IMR-90 (cell line): ENCODE measurements at regions not wholly inside any gene's neighbourhood (a gene's known extent, or its start where the extent isn't known, plus 50 kb on each side); places are given as distances from the start of the nearest gene placed in this dataset.

Experiments
- ATAC-seq: fragments of 200-7000 bp; cut with Tn5 transposase; 2 replicates; pipeline ENCODE4 v1.9.1; 2020; ENCODE audit warnings: low read depth, mild to moderate bottlenecking, moderate library complexity
- BruUV-seq: library from RNA; stranded (reverse); fragments of 400-500 nt; replicated peaks from 2 replicates; lab custom pipeline; 2021; lab: Mats Ljungman, UMichigan
- CTCF ChIA-PET: fragments of 300-600 bp; formaldehyde crosslinking; extraction: SDS; loops from one replicate; lab custom pipeline; 2021; ENCODE audit warnings: antibody characterized with exemption; lab: Yijun Ruan, JAX
- POLR2A ChIA-PET: fragments of 300-600 bp; sonication (Branson Sonifier 250); formaldehyde crosslinking; loops from one replicate; lab custom pipeline; 2022; ENCODE audit warnings: antibody characterized with exemption; ENCODE audit not compliant: unreplicated experiment; lab: Charles Lee
- DNase-seq: peaks from one replicate; pipeline ENCODE4 v3.0.0; 2013
- H2AFZ ChIP-seq: replicated peaks from 2 replicates; pipeline ENCODE3; 2013; ENCODE audit warnings: low read length, mild to moderate bottlenecking; ENCODE audit not compliant: poor library complexity
- H2AK5ac ChIP-seq: 2 replicates; pipeline ENCODE4 v1.6.1; 2013; ENCODE audit warnings: low read depth, low read length, inconsistent platforms
- H2AK9ac ChIP-seq: replicated peaks from 2 replicates; pipeline ENCODE3; 2013; ENCODE audit warnings: mild to moderate bottlenecking, low read depth, low read length, moderate library complexity; ENCODE audit not compliant: poor library complexity
- H2BK120ac ChIP-seq: 2 replicates; pipeline ENCODE4 v1.6.1; 2013; ENCODE audit warnings: low read depth, low read length, inconsistent platforms
- H2BK15ac ChIP-seq: 3 replicates; pipeline ENCODE4 v1.6.1; 2013; ENCODE audit warnings: low read depth, low read length, inconsistent platforms
- H2BK20ac ChIP-seq: 2 replicates; pipeline ENCODE4 v1.6.1; 2013; ENCODE audit warnings: low read depth, mild to moderate bottlenecking, inconsistent platforms, low read length, moderate library complexity
- H2BK5ac ChIP-seq: 2 replicates; pipeline ENCODE4 v1.6.1; 2013; ENCODE audit warnings: mild to moderate bottlenecking, low read depth, low read length, inconsistent platforms; ENCODE audit not compliant: poor library complexity, severe bottlenecking
- H3K14ac ChIP-seq: replicated peaks from 2 replicates; pipeline ENCODE4 v1.6.1; 2013; ENCODE audit warnings: low read depth, low read length, inconsistent platforms
- H3K18ac ChIP-seq: 2 replicates; pipeline ENCODE4 v1.6.1; 2013; ENCODE audit warnings: low read depth, low read length, control low read depth
- H3K23ac ChIP-seq: 2 replicates; pipeline ENCODE4 v1.6.1; 2013; ENCODE audit warnings: low read depth, low read length, inconsistent platforms
- H3K27ac ChIP-seq: 2 replicates; pipeline ENCODE4 v1.5.1; 2013; ENCODE audit warnings: mild to moderate bottlenecking, control low read depth, low read length; ENCODE audit not compliant: insufficient read depth
- H3K27me3 ChIP-seq: 2 replicates; pipeline ENCODE4 v1.6.1; 2013; ENCODE audit warnings: low read length; ENCODE audit not compliant: control insufficient read depth, insufficient read depth
- H3K36me3 ChIP-seq: 2 replicates; pipeline ENCODE4 v1.6.1; 2013; ENCODE audit warnings: low read length, mixed read lengths; ENCODE audit not compliant: control insufficient read depth, insufficient read depth
- H3K4ac ChIP-seq: 2 replicates; pipeline ENCODE4 v1.6.1; 2013; ENCODE audit warnings: low read depth, low read length, inconsistent platforms
- H3K4me1 ChIP-seq: 2 replicates; pipeline ENCODE4 v1.6.1; 2013; ENCODE audit warnings: low read length, mixed read lengths; ENCODE audit not compliant: control insufficient read depth, insufficient read depth
- H3K4me2 ChIP-seq: 2 replicates; pipeline ENCODE4 v1.6.1; 2013; ENCODE audit warnings: low read depth, mild to moderate bottlenecking, control low read depth, low read length, moderate library complexity
- H3K4me3 ChIP-seq: 2 replicates; pipeline ENCODE4 v1.5.1; 2013; ENCODE audit warnings: low read depth, mild to moderate bottlenecking, control low read depth, low read length, moderate library complexity; ENCODE audit not compliant: insufficient read depth
- H3K56ac ChIP-seq: 2 replicates; pipeline ENCODE4 v1.6.1; 2013; ENCODE audit warnings: low read length, inconsistent platforms; ENCODE audit not compliant: insufficient read depth; ENCODE audit errors: extremely low read depth
- H3K79me1 ChIP-seq, 2 experiments: 2 replicates each; pipeline ENCODE4 v1.6.1; 2013; ENCODE audit warnings: low read length in 2 of 2, inconsistent platforms in 1 of 2, low read depth in 1 of 2
- H3K9ac ChIP-seq: 2 replicates; pipeline ENCODE4 v1.6.1; 2013; ENCODE audit warnings: low read depth, low read length, control low read depth
- H3K9me1 ChIP-seq: 2 replicates; pipeline ENCODE4 v1.6.1; 2013; ENCODE audit warnings: low read length, inconsistent platforms; ENCODE audit not compliant: insufficient read depth
- H3K9me3 ChIP-seq: 2 replicates; pipeline ENCODE4 v1.6.1; 2013; ENCODE audit warnings: low read length; ENCODE audit not compliant: control insufficient read depth, insufficient read depth
- H4K20me1 ChIP-seq: 2 replicates; pipeline ENCODE4 v1.6.1; 2013; ENCODE audit warnings: low read length, inconsistent platforms; ENCODE audit not compliant: insufficient read depth
- H4K5ac ChIP-seq: 2 replicates; pipeline ENCODE4 v1.6.1; 2013; ENCODE audit warnings: mild to moderate bottlenecking, low read depth, low read length, control low read depth
- H4K8ac ChIP-seq, 2 experiments: 2 replicates each; pipeline ENCODE4 v1.6.1; 2013; ENCODE audit warnings: low read depth in 2 of 2, low read length in 2 of 2, control low read depth in 1 of 2, inconsistent platforms in 1 of 2
- H4K91ac ChIP-seq: 2 replicates; pipeline ENCODE4 v1.6.1; 2013; ENCODE audit warnings: low read depth, low read length, inconsistent platforms; ENCODE audit not compliant: insufficient read depth
- BHLHE40 ChIP-seq: fragments of 150-350 bp; IDR thresholded peaks from 2 replicates; pipeline ENCODE4 v1.6.1; 2016; ENCODE audit warnings: mild to moderate bottlenecking, low read depth, low read length
- CEBPB ChIP-seq: IDR thresholded peaks from 2 replicates; pipeline ENCODE4 v1.6.1; 2012; ENCODE audit warnings: low read depth, low read length, improper control_type of control experiment
- CHD1 ChIP-seq: IDR thresholded peaks from 2 replicates; pipeline ENCODE4 v1.6.1; 2012; ENCODE audit warnings: low read depth, low read length, improper control_type of control experiment
- FOS ChIP-seq: fragments of 150-350 bp; IDR thresholded peaks from 2 replicates; pipeline ENCODE4 v1.6.1; 2016; ENCODE audit warnings: low read depth, low read length
- MAFK ChIP-seq: IDR thresholded peaks from 2 replicates; pipeline ENCODE4 v1.6.1; 2012; ENCODE audit warnings: low read depth, low read length, improper control_type of control experiment
- MAZ ChIP-seq: IDR thresholded peaks from 2 replicates; pipeline ENCODE4 v1.6.1; 2012; ENCODE audit warnings: low read depth, mild to moderate bottlenecking, low read length, improper control_type of control experiment, moderate library complexity, borderline replicate concordance
- NFE2L2 ChIP-seq: fragments of 150-350 bp; IDR thresholded peaks from 2 replicates; pipeline ENCODE4 v1.6.1; 2016; ENCODE audit warnings: low read depth, mild to moderate bottlenecking, low read length
- POLR2A ChIP-seq: IDR thresholded peaks from 2 replicates; pipeline ENCODE4 v1.6.1; 2012; ENCODE audit warnings: mild to moderate bottlenecking, low read depth, low read length
- RAD21 ChIP-seq: IDR thresholded peaks from 2 replicates; pipeline ENCODE4 v1.6.1; 2012; ENCODE audit warnings: low read length, improper control_type of control experiment
- RCOR1 ChIP-seq: IDR thresholded peaks from 2 replicates; pipeline ENCODE4 v1.6.1; 2012; ENCODE audit warnings: mild to moderate bottlenecking, low read length, improper control_type of control experiment; ENCODE audit not compliant: insufficient replicate concordance
- RFX5 ChIP-seq: IDR thresholded peaks from 2 replicates; pipeline ENCODE4 v1.8.0; 2012; ENCODE audit warnings: low read depth, mild to moderate bottlenecking, low read length, moderate library complexity
- SMC3 ChIP-seq: fragments of 150-350 bp; IDR thresholded peaks from 2 replicates; pipeline ENCODE4 v1.6.1; 2016; ENCODE audit warnings: low read depth, mild to moderate bottlenecking, antibody characterized with exemption, low read length, moderate library complexity
- WGBS, 2 experiments: methylation state at CpG; one replicate each; pipeline versions ENCODE4 v1.1.5 to v1.1.7; 2013; ENCODE audit warnings: missing lambda C conversion rate in 2 of 2; ENCODE audit not compliant: insufficient read length in 1 of 2; ENCODE audit errors: extremely low coverage in 2 of 2; 5-methylcytosine and 5-hydroxymethylcytosine counted together
- dilution Hi-C: fragments of 300-500 bp; cut with HindIII; formaldehyde crosslinking; loops from one replicate; pipeline ENCODE4 v1.14.3; 2018; ENCODE audit warnings: low sequenced_read_pairs; ENCODE audit not compliant: unreplicated experiment
- in situ Hi-C: fragments of 300-500 bp; cut with MboI; formaldehyde crosslinking; loops from 3 replicates; pipeline ENCODE4 v1.14.3; 2019; ENCODE audit warnings: low sequenced_read_pairs, inconsistent platforms, mixed read lengths
- intact Hi-C: fragments of 100-400 bp; cut with micrococcal nuclease; formaldehyde crosslinking; loops from 2 replicates; pipeline ENCODE4 v1.10.0; 2022
- TF ChIP-seq, protein P1 (sequence below): fragments of 150-350 bp; IDR thresholded peaks from 2 replicates; pipeline ENCODE4 v1.6.1; 2017; ENCODE audit warnings: mild to moderate bottlenecking, antibody characterized with exemption, low read length, low read depth
- TF ChIP-seq, protein P2 (sequence below): conservative IDR thresholded peaks from 2 replicates; pipeline ENCODE4 v1.5.1; 2012; ENCODE audit warnings: mild to moderate bottlenecking, low read depth, low read length, improper control_type of control experiment

DNA sequence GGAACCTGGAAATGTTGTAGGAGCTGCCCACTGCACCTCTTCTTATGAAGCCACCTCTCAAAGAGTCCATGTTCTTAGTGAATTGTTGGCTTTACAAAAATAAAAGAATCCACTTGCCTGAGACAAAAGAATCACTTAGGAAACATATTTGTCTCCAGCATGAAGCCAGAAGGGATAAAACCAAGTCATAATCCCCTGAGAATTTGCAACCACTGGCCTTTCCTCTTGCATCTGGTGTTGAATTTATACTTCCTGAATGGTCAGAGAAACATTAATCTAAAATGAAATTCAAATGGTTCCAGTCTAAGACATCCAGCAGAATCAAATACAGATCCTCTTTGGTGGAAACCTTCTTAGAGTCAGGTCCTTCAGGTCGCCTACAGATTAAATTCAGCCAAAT is 192.5 kb upstream of the ECI2 start:
- peaks cover 3% of the 10 kb centered on the region; the same call in 1 of the 2 replicates for H3K4me1 ChIP-seq
- no peak overlapping the region for H4K91ac ChIP-seq
- intact Hi-C loops = no loop called here
- H3K36me3 ChIP-seq = no peaks in the 10 kb centered on the region
- H2BK15ac ChIP-seq = no peak overlapping the region
- no peaks in the 10 kb centered on the region for H3K9me3 ChIP-seq
- H3K27me3 ChIP-seq = no peaks in the 10 kb centered on the region
- no peaks in the 10 kb centered on the region for H4K20me1 ChIP-seq
- ATAC-seq (no peak), DNase-seq (no peak)
- no peak overlapping the region for H4K8ac ChIP-seq
- no peak overlapping the region for H3K4ac ChIP-seq
- no peak overlapping the region for H3K27ac ChIP-seq
- dilution Hi-C loops = no loop called here
- no peak overlapping the region for H3K23ac ChIP-seq
- H3K9me1 ChIP-seq = no peaks in the 10 kb centered on the region
- no peak for TF ChIP-seq RCOR1
- TF ChIP-seq BHLHE40 = no peak
- TF ChIP-seq MAZ = no peak
- TF ChIP-seq, protein P1, sequence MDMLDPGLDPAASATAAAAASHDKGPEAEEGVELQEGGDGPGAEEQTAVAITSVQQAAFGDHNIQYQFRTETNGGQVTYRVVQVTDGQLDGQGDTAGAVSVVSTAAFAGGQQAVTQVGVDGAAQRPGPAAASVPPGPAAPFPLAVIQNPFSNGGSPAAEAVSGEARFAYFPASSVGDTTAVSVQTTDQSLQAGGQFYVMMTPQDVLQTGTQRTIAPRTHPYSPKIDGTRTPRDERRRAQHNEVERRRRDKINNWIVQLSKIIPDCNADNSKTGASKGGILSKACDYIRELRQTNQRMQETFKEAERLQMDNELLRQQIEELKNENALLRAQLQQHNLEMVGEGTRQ = no peak
- TF ChIP-seq RAD21 = no peak
- TF ChIP-seq, protein P2, sequence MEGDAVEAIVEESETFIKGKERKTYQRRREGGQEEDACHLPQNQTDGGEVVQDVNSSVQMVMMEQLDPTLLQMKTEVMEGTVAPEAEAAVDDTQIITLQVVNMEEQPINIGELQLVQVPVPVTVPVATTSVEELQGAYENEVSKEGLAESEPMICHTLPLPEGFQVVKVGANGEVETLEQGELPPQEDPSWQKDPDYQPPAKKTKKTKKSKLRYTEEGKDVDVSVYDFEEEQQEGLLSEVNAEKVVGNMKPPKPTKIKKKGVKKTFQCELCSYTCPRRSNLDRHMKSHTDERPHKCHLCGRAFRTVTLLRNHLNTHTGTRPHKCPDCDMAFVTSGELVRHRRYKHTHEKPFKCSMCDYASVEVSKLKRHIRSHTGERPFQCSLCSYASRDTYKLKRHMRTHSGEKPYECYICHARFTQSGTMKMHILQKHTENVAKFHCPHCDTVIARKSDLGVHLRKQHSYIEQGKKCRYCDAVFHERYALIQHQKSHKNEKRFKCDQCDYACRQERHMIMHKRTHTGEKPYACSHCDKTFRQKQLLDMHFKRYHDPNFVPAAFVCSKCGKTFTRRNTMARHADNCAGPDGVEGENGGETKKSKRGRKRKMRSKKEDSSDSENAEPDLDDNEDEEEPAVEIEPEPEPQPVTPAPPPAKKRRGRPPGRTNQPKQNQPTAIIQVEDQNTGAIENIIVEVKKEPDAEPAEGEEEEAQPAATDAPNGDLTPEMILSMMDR = no peak
- no peak for TF ChIP-seq FOS
- no peak for TF ChIP-seq MAFK
- no peak for TF ChIP-seq CEBPB
- TF ChIP-seq CHD1 = no peak
- no peak for TF ChIP-seq SMC3
- TF ChIP-seq POLR2A = no peak
- no peak for TF ChIP-seq NFE2L2
- TF ChIP-seq RFX5 = no peak
- H3K56ac ChIP-seq = no peak overlapping the region
- no CpG with 5 or more reads among the region's 1 CpG for WGBS, 2 experiments
- no peak overlapping the region for H2BK20ac ChIP-seq
- no peak overlapping the region for H2AFZ ChIP-seq
- H3K18ac ChIP-seq = no peak overlapping the region
- H2AK9ac ChIP-seq = no peak overlapping the region
- H3K14ac ChIP-seq = no peak overlapping the region
- no peak overlapping the region for H2AK5ac ChIP-seq
- no peak overlapping the region for H2BK5ac ChIP-seq
- H4K5ac ChIP-seq = no peak overlapping the region
- no TSS peak for BruUV-seq
- CTCF ChIA-PET = no interaction called here
- no peak overlapping the region for H3K4me3 ChIP-seq
- H2BK120ac ChIP-seq = no peak overlapping the region
- no peak overlapping the region for H3K9ac ChIP-seq
- no peaks in the 10 kb centered on the region for H3K79me1 ChIP-seq
- in situ Hi-C loops = no loop called here
- POLR2A ChIA-PET = no interaction called here
- H3K4me2 ChIP-seq = no peak overlapping the region
